ENCODE measurements at regions not wholly inside any gene's neighbourhood (a gene's known extent, or its start where the extent isn't known, plus 50 kb on each side); places are given as distances from the start of the nearest gene placed in this dataset.
"Not testable (repeated sequence)": the region's sequence is repeated elsewhere in the genome, so short reads cannot be mapped to it uniquely, and the experiment has no call there.

- DNase-seq (ENCODE audit: low spot score): no peak
Observed at GRCh38 chr5:98499892-98500291, 273.6 kb upstream of the RGMB start.

DNA sequence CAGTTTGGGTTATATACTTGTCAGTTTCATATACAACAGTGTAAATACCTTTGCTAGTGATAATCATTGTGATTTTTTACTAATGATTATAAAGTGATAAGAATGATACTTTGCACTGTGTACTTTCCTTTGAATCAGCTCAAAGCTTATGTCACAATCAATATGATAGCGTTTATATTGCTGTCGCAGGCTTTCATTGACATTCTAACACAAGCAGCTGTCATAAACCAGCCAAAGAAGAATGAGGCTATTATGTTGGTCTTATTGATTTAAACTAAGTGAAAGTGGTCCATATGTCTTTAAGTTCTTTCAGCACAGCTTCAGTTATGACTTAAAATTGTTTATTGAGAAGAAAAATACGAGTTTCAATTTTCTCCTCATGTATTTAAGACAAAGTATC is 272.7 kb upstream of the RGMB start:
- no peak for DNase-seq (ENCODE audit: low spot score)

DNA sequence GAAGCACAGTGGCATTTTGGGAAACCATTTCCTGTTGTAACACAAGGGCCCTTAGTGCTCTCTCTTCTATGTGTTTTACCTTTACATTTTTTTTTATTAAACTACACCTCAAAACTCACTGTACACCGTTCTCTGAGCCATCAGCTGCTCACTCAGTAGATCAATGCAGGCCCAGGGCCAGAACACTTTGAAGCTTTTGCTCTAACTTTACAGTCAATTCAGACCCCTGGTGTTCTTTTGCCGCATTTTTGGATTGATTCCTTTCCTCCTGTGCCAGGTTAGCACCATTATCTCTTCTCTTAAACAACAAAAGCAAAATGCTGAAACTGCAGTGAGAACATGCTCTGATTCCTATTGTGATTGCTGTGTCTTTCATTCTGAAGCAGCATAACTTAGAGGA is 269.8 kb upstream of the RGMB start:
- DNase-seq (ENCODE audit: low spot score): no peak

DNA sequence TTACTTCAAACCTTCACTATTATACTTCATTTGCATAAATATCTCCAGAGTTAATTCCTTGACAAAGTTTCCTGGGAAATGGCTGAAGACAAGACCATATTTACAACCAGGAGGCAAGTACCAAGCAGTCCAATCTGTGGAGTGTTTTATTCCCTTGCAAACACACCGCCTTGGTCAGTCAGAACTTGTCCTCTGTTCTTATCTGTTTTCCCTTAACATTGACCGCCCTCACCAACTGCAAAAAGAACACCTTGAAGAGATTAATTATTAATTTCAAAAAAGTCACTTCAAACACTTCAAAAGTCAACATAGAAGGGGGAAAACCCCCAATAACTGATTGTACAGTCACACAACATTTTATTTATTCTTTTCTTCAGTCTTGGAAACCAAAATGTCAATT is 269.0 kb upstream of the RGMB start:
- DNase-seq (ENCODE audit: low spot score): no peak

- peak; percentile 61 for DNase-seq (ENCODE audit: low spot score)
Observed at GRCh38 chr5:98510143-98510985, 263.1 kb upstream of the RGMB start.

GRCh38 chr5:98513380-98513779 is 260.1 kb upstream of the RGMB start:
- no peak for DNase-seq (ENCODE audit: low spot score)

GRCh38 chr5:98514215-98514614 is 259.2 kb upstream of the RGMB start:
- no peak for DNase-seq (ENCODE audit: low spot score)

DNA sequence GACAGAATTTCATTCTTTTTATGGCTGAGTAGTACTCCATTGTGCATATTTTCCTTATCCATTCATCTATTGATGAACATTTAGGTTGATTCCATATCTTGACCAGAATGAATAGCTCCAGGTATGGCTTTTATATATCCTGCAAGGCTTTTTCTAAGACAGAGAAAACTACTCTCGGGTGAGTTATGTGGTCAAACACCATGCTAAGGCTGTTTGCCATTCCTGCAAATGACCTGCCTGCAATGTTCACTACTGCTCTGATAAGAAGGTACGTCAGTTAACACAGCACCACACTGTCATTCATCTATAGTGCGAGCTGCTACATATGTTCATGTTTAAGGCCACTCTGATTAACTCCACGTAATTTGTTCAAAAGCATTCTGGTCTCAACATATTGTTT is 256.8 kb upstream of the RGMB start:
- no peak for DNase-seq (ENCODE audit: low spot score)

- no peak for DNase-seq (ENCODE audit: low spot score)
Observed at GRCh38 chr5:98517560-98518366, 255.7 kb upstream of the RGMB start.

DNA sequence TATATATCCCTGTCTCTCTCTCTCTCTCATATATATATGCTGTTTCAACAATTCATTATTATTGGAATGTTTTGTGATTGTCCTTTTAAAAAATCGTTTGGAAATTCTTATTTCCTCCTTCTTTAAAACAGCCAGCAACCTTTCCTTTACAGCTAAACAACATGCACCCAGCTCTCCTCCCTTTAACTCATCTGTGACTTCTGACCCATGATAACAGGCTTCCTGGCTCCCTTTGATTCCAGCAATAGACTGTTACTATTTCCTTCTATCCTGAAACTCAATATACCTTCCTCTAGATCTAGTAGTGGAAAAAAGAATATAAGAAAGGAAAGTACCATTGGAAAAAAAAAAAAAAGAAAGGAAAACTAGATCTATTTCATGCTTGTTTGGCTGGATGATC is 254.7 kb upstream of the RGMB start:
- DNase-seq (ENCODE audit: low spot score): no peak

- DNase-seq (ENCODE audit: low spot score): no peak
Observed at GRCh38 chr5:98519571-98519970, 253.9 kb upstream of the RGMB start.

DNA sequence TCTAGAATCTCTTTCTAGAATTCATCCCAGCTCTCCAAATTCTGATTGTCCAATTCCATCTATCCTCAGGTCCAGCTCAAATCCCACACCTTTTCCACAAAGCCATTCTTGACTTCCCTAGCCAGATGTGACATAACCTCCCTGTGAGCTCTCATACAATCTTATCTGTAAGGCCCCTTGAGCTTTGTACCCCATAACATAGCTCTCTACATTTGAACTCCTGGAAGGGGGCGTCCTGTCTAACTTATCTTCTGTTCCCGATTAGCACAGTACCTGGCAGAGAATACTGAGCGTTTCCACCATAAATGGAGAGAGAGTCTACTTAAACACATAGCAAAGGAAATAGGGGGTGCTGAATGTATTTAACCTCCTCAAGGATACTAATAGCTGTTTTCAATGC is 251.6 kb upstream of the RGMB start:
- no peak for DNase-seq (ENCODE audit: low spot score)

DNA sequence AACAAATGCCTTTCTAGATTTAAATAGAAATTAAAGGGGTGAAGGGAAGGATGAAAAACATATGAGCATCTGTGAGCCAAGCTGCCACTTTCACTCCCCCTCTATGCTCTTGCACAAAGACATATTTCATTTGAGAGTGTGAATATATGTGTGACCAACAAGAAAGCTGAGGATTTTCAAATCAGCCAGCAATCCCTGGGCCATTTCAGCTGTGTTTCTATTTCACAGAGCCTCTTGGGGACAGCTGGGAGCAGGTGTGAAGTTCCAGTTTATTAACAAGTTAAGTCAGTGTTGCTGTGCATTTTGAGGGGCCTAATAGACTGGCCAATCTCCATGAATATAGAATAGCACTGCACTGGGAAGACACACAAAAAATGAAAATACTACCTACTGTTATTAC is 248.7 kb upstream of the RGMB start:
- no peak for DNase-seq (ENCODE audit: low spot score)

- DNase-seq (ENCODE audit: low spot score): no peak
Observed at GRCh38 chr5:98527846-98528245, 245.6 kb upstream of the RGMB start.

- no peak for DNase-seq (ENCODE audit: low spot score)
Observed at GRCh38 chr5:98529321-98529720, 244.1 kb upstream of the RGMB start.

DNA sequence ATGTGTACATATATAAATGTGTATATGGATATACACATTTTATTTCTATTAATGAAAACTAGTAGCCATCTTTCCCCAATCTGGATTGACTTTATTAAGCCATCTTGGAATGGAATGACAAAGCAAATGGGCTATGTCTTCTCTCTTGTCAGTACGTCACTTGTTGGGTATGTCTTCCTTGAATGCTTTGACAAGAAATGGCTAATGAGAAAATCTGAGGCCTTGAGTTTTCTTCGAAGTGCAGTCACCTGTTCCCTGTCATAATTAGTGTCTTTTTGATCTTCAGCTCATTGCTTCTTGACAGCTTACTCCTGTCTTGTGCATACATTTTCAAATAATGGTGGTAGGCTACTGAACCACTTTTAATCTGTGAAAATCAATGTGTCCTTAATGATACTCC is 243.2 kb upstream of the RGMB start:
- no peak for DNase-seq (ENCODE audit: low spot score)

DNA sequence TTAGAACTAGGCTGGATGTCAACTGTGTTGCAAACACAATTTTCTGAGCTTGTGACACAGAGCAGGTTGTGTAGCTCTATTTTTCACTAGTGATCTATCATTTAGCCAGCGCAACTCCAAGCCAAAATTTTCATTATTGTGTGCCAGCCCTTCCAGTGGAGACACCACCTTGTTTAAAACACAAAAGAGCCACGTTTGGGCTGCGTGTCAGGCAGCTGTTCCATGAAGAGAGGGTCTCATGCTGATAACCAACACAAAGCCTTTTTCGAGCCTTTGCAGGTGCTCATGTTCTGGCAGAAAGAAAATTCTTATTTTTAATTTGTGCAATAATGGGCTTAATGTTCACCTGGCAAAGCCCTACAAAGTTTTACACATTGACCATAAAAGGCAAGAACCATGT is 237.6 kb upstream of the RGMB start:
- no peak for DNase-seq (ENCODE audit: low spot score)

DNA sequence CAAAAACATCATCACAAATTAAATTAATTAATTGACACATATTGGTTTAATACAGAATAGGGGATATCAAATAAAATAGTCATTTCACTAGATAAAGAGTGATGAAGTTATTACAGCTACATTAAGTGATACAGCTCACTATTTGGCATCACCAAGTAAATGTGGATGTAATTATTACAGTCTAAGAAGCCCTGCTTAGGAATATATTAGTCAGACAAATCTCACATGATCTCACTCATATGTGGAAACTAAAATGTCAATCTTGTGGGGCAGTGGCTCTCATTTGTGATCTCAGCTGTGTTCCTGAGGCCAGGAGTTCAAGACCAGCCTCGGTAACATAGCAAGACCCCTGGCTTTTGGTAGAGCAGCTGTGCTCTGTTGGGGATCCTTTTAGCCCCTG is 233.4 kb upstream of the RGMB start:
- DNase-seq (ENCODE audit: low spot score): peak; percentile 18

GRCh38 chr5:98541641-98542040 is 231.8 kb upstream of the RGMB start:
- DNase-seq (ENCODE audit: low spot score): no peak

DNA sequence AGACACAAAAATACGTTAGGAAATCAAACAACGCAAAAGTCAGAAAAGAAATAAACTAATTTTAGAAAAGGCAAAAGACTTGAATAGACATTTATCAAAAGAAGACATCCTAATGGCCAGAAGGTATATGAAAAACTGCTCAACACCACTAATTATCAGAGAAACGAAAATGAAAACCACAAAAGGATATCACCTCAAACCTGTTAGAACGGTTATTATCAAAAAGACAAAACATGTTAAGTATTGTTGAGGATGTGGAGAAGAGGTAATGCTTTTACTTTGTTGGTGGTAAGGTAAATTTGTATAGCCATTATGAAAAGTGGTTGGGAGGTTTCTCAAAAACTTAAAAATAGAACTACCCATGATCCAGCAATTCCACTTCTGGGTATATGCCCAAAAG is 230.0 kb upstream of the RGMB start:
- DNase-seq (ENCODE audit: low spot score): no peak

- DNase-seq (ENCODE audit: low spot score): not testable (repeated sequence)
Observed at GRCh38 chr5:98546924-98547323, 226.5 kb upstream of the RGMB start.

DNA sequence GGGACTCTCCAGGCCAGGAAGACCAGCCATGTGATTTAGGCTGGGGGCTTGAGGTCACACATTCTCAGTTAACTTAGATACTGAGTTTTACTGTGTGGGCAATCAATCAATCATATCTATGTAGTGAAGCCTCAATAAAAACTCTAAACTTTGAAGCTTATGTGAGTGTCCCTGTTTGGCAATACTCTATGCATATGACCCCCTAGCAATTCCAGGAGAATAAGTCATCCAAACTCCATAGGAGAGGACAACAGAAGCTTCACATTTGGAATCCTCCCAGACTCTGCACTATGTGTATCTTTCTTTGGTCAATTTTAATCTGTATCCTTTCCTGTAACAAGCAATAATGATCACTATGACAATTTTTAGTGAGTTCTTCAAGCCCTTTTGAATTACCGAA is 216.8 kb upstream of the RGMB start:
- no peak for DNase-seq (ENCODE audit: low spot score)

DNA sequence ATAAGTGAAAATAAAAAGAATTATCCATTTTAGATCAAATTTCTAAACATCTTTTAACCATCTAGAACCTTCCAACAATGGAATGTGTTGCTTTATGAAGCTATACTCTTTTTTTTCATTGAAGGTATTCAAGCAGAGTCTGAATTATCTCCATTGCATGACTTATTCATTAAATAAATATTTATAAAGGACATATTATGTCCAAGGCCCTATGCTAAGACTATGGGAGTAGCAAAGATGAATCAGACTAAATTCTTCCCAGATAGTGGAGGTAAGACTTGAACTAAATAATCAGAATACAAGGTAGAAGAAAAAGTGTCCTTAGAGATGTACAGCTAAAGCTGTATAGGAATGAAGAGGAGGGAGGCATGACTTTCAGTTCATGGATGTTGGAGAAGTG is 215.5 kb upstream of the RGMB start:
- no peak for DNase-seq (ENCODE audit: low spot score)

Data from AG20443 (cell line).